GM12873 (cell line): ENCODE measurements at regions not wholly inside any gene's neighbourhood (a gene's known extent, or its start where the extent isn't known, plus 50 kb on each side); places are given as distances from the start of the nearest gene placed in this dataset.

Source experiments
- TF ChIP-seq, protein P1 (sequence below): IDR thresholded peaks from 2 replicates; pipeline ENCODE4 v1.5.1; 2012; ENCODE audit warnings: low read depth, mild to moderate bottlenecking, moderate library complexity, low read length, control low read depth; ENCODE audit not compliant: insufficient read depth; ENCODE audit errors: missing control alignments

DNA sequence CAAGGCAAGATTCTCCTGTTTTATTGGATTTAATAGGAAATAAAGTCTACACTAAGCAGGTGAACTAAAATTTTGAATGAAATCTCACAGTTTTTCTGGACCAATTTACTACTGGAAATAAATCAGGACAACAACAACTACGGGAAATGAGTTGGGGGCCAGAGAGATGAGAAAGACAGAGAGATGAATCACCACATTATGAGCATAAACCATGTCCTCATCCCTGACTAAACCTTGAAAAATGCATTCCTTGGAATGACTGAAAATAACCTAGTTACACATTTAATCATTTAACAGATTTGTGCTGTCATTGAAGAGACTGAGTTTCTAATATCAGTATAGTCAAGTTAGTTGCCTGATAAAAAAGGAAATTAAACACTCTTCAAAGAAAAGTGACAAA, 608.4 kb upstream of the KCND2 start:
- TF ChIP-seq, protein P1, sequence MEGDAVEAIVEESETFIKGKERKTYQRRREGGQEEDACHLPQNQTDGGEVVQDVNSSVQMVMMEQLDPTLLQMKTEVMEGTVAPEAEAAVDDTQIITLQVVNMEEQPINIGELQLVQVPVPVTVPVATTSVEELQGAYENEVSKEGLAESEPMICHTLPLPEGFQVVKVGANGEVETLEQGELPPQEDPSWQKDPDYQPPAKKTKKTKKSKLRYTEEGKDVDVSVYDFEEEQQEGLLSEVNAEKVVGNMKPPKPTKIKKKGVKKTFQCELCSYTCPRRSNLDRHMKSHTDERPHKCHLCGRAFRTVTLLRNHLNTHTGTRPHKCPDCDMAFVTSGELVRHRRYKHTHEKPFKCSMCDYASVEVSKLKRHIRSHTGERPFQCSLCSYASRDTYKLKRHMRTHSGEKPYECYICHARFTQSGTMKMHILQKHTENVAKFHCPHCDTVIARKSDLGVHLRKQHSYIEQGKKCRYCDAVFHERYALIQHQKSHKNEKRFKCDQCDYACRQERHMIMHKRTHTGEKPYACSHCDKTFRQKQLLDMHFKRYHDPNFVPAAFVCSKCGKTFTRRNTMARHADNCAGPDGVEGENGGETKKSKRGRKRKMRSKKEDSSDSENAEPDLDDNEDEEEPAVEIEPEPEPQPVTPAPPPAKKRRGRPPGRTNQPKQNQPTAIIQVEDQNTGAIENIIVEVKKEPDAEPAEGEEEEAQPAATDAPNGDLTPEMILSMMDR: no peak

- TF ChIP-seq, protein P1: no peak
Observed at GRCh38 chr7:119665796-119666195, 607.2 kb upstream of the KCND2 start.

DNA sequence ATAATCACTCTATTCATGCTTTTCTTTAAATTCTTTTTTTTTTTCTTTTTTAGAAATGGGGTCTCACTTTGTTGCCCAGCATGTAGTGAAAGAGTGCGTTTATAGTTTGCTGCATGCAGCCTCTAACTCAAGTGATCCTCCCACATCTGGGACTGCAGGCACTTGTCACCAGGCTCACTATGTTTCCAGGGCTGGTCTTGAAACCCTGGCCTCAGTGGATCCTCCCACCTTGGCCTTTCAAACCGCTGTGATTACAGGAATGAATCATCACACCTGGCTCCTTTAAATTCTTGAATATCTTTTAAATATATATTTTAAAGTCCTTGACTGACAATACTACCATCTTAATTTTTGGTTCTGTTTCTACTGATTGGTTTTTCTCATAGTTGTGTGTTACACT, 591.6 kb upstream of the KCND2 start:
- TF ChIP-seq, protein P1: no peak

DNA sequence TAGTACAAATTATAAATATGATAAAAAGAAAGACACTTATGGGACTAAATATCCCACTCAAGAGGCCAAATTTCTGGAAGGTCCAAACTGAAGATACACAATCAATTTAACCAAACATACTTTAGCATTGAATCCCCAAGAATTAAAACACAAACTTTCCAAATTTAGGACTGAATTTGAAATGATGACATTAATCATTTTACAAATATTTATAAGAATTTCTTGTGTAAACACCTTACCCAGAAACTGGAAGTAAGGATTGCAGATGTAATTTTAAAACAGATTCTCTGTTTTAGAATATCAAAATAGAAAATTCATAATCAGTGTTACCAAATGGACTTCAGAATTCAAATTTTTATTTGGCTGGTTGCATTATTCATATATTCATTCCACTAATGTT, 588.2 kb upstream of the KCND2 start:
- TF ChIP-seq, protein P1: no peak

DNA sequence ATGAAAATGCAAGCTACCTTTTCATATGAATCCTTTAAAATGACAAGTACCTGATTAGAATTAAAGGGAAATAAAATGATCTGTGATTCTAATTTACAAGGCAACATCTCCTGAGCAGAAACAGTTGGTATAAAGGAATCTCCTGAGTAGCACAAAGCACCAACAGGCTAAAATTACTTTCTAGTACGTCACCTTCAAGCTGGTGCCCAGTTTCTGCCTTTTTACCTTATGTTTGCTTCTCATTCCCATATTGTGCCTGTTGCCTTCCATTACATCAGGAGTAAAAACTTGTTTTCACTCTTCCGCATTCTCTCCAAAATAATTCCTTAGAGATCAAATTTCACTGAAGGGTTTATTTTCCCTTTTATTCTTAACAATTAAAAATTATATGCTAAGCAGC, 587.1 kb upstream of the KCND2 start:
- TF ChIP-seq, protein P1: no peak

GRCh38 chr7:119688831-119689230, 584.1 kb upstream of the KCND2 start:
- TF ChIP-seq, protein P1: no peak

DNA sequence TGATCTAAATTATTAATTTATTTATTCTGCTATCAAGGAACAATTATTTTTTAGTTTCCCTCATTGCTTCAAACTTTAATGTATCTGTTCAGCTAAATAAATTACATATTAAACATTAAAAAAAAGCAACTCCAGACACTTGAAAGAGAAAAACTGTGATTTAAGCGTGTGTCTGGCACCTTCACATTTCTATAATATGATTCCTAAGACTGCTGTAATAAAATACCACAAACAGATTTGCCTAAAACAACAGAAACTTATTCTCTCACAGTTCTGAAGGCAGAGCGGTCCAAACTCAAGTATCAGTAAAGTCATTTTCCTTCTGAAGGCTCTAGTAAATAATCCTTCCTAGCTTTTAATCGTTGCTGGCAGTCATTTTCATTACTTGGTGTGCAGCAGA, 580.4 kb upstream of the KCND2 start:
- TF ChIP-seq, protein P1: no peak
